ENCODE measurements at regions not wholly inside any gene's neighbourhood (a gene's known extent, or its start where the extent isn't known, plus 50 kb on each side); places are given as distances from the start of the nearest gene placed in this dataset.

DNA sequence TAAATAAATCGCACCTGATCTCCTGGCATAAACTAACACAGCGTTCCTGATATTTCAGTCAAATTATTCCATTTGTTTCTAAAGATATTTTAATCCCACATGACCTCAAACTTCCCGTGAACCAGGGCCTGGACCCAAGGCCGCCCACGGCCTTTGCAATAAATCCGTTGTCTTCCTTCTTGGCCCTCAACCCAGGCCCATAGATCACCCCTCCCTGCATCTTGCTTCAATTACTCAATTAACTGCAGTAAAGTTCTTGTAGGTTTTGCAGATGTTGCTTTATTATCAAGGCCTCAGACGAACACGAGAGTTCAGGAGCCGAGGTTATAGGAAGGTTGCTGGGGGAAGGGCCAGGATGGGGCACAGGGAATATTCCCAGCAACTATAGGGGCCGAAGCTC lies 249.4 kb downstream of the RAB11FIP2 start:
- Histone ChIP-seq H3K4me1 (ENCODE audit: control insufficient read depth in 1 of 2, insufficient read depth in 2 of 2, low read depth in 1 of 2, low read length in 1 of 2) (no peaks in the 10 kb centered on the region), H3K9me3 (no peaks in the 10 kb centered on the region), H3K9me2 (no peaks in the 10 kb centered on the region), H3K4me2 (no peak overlapping the region), H4K20me1 (ENCODE audit: insufficient read depth) (no peaks in the 10 kb centered on the region), H3K9ac (no peak overlapping the region), H3K27me3 (ENCODE audit: insufficient read depth) (no peaks in the 10 kb centered on the region), H3K27ac (ENCODE audit: low read depth in 2 of 2, low read length in 1 of 2) (no peak overlapping the region), H3K36me3 (replicated peaks in 1 of 2; ENCODE audit: control insufficient read depth in 1 of 2, insufficient read depth in 2 of 2, low read length in 1 of 2) (no peaks in the 10 kb centered on the region), H3K79me2 (ENCODE audit: insufficient read depth) (no peaks in the 10 kb centered on the region), H2AFZ (ENCODE audit: low read depth) (no peak overlapping the region), H3F3A (replicated peaks; ENCODE audit: insufficient read depth) (no peaks in the 10 kb centered on the region), H3K4me3 (ENCODE audit: low read depth in 2 of 2, low read length in 1 of 2) (no peak overlapping the region)
- no peak for DNase-seq
- CTCF ChIA-PET: no interaction called here
- WGBS (ENCODE audit: low lambda C conversion rate): 42% methylated on average over 10 of the region's 10 CpGs
- TF ChIP-seq ELF1 (IDR thresholded peaks at IDR 0.05) (no peak), GATA2 (CRISPR knock-in tag; IDR thresholded peaks at IDR 0.05) (no peak), USF2 (IDR thresholded peaks at IDR 0.05; ENCODE audit: borderline replicate concordance, low read depth, low read length) (no peak), MAX (IDR thresholded peaks at IDR 0.05; ENCODE audit: low read depth) (no peak), GABPA (IDR thresholded peaks at IDR 0.05; ENCODE audit: low read depth) (no peak)
- POLR2A ChIA-PET: no interaction called here

- POLR2A ChIA-PET: no interaction called here
- Histone ChIP-seq H3K9ac (no peak overlapping the region), H3K4me2 (no peak overlapping the region), H3F3A (replicated peaks; ENCODE audit: insufficient read depth) (no peaks in the 10 kb centered on the region), H3K9me2 (no peaks in the 10 kb centered on the region), H3K4me1 (ENCODE audit: control insufficient read depth in 1 of 2, insufficient read depth in 2 of 2, low read depth in 1 of 2, low read length in 1 of 2) (no peaks in the 10 kb centered on the region; a peak in 1 of 4 replicates), H3K36me3 (replicated peaks in 1 of 2; ENCODE audit: control insufficient read depth in 1 of 2, insufficient read depth in 2 of 2, low read length in 1 of 2) (no peaks in the 10 kb centered on the region), H3K27ac (ENCODE audit: low read depth in 2 of 2, low read length in 1 of 2) (no peak overlapping the region), H3K9me3 (no peaks in the 10 kb centered on the region), H3K27me3 (ENCODE audit: insufficient read depth) (no peaks in the 10 kb centered on the region), H3K79me2 (ENCODE audit: insufficient read depth) (no peaks in the 10 kb centered on the region), H3K4me3 (ENCODE audit: low read depth in 2 of 2, low read length in 1 of 2) (no peak overlapping the region), H4K20me1 (ENCODE audit: insufficient read depth) (no peaks in the 10 kb centered on the region), H2AFZ (ENCODE audit: low read depth) (no peak overlapping the region)
- DNase-seq: no peak
- TF ChIP-seq TCF12 (IDR thresholded peaks at IDR 0.05): no peak
- no peak for TF ChIP-seq ZBTB33 (IDR thresholded peaks at IDR 0.05; ENCODE audit: borderline replicate concordance, low read depth)
- no peak for TF ChIP-seq SMC3 (IDR thresholded peaks at IDR 0.05; ENCODE audit: low read depth, low read length)
- no peak for TF ChIP-seq TAF1 (IDR thresholded peaks at IDR 0.05; ENCODE audit: borderline replicate concordance, low read depth, low read length)
- no peak for TF ChIP-seq POLR2AphosphoS5 (IDR thresholded peaks at IDR 0.05; ENCODE audit: low read depth, low read length)
- no peak for TF ChIP-seq GABPA (IDR thresholded peaks at IDR 0.05; ENCODE audit: low read depth)
- no peak for TF ChIP-seq MEF2A (IDR thresholded peaks at IDR 0.05; ENCODE audit: borderline replicate concordance, low read depth)
- no peak for TF ChIP-seq MAX (IDR thresholded peaks at IDR 0.05; ENCODE audit: low read depth)
- TF ChIP-seq JUND (IDR thresholded peaks at IDR 0.05): no peak
- TF ChIP-seq CHD2 (IDR thresholded peaks at IDR 0.05; ENCODE audit: low read length, partially characterized antibody): no peak
- TF ChIP-seq, protein P1, sequence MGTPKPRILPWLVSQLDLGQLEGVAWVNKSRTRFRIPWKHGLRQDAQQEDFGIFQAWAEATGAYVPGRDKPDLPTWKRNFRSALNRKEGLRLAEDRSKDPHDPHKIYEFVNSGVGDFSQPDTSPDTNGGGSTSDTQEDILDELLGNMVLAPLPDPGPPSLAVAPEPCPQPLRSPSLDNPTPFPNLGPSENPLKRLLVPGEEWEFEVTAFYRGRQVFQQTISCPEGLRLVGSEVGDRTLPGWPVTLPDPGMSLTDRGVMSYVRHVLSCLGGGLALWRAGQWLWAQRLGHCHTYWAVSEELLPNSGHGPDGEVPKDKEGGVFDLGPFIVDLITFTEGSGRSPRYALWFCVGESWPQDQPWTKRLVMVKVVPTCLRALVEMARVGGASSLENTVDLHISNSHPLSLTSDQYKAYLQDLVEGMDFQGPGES (IDR thresholded peaks at IDR 0.05; ENCODE audit: low read depth, low read length): no peak
- TF ChIP-seq EZH2phosphoT487 (IDR thresholded peaks at IDR 0.05; ENCODE audit: borderline replicate concordance, low read depth): no peak
- TF ChIP-seq YY1 (IDR thresholded peaks at IDR 0.05; ENCODE audit: low read depth): no peak
- no peak for TF ChIP-seq RAD21 (IDR thresholded peaks at IDR 0.05; ENCODE audit: low read length)
- no peak for TF ChIP-seq GATA2 (CRISPR knock-in tag; IDR thresholded peaks at IDR 0.05)
- TF ChIP-seq RFX5 (IDR thresholded peaks at IDR 0.05; ENCODE audit: low read length): no peak
- no peak for TF ChIP-seq FOSL2 (IDR thresholded peaks at IDR 0.05; ENCODE audit: borderline replicate concordance, low read depth)
- TF ChIP-seq ELF1 (IDR thresholded peaks at IDR 0.05): no peak
- WGBS (ENCODE audit: low lambda C conversion rate): 28% methylated on average over 7 of the region's 7 CpGs
- CTCF ChIA-PET: no interaction called here
These were observed 245.1 kb downstream of the RAB11FIP2 start for GRCh38 chr10:117801691-117802090.

Data from SK-N-SH (cell line).